UCSD-AML1 (cell line): ENCODE measurements at regions not wholly inside any gene's neighbourhood (a gene's known extent, or its start where the extent isn't known, plus 50 kb on each side); places are given as distances from the start of the nearest gene placed in this dataset.

Experiments
- DNase-seq: peaks from one replicate; lab custom pipeline; 2025; ENCODE audit not compliant: unreplicated experiment; lab: John Stamatoyannopoulos, UW

DNA sequence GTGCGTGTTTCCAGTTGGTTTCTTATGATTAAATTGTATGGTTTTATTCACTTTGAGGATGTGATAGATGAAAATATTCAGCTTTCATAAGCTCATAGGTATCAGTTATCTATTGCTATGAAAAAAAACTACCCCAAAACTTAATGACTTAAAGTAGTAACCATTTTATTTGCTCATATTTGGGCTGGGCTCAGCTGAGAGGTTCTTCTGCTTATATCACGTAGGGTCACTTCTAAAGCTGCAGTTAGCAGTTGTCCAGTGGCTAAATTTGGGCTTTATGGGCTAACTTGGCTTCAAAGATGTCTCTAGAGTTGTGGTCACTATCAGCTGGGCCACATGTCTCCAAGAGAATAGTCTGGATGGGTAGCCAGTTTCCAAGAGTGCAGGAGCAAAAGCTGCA is 206.4 kb upstream of the LYPLAL1 start:
- no peak for DNase-seq

DNA sequence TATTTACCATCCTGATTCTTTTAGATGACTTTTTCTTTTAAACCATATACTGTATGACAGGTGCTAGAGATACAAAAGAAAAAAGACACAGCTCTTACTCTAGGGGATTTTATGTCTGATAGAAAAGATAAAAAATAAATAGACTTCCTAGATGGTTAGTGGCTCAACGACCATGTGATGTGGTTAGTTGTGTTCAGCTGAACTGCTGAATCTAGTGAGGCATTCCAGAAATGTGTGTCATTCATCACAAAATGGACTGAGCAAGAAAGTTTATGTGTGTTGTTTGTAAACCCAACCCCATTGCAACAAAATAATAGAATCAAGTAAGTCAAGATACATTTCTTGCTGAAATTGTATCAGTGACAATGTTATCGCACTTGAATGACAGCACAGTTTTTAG is 205.8 kb upstream of the LYPLAL1 start:
- DNase-seq = no peak

DNA sequence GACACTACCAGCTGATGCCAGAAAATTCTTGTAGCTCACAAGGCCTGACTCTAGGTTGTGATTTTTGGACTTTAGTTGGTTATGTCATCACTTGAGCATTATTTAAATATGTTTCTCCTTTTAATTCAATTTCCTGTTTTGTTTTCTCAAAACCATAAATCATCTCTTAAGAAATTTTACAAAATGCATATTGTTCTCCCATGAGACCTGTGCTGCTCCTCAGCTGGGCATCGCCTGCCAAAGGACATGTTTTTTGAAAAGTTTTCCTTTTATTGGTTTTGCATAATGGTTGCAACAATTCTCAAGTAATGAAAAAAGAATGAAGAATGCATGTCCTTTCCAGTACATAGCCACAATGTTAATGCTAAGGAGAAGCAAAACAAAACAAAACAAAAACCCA is 204.7 kb upstream of the LYPLAL1 start:
- no peak for DNase-seq

DNA sequence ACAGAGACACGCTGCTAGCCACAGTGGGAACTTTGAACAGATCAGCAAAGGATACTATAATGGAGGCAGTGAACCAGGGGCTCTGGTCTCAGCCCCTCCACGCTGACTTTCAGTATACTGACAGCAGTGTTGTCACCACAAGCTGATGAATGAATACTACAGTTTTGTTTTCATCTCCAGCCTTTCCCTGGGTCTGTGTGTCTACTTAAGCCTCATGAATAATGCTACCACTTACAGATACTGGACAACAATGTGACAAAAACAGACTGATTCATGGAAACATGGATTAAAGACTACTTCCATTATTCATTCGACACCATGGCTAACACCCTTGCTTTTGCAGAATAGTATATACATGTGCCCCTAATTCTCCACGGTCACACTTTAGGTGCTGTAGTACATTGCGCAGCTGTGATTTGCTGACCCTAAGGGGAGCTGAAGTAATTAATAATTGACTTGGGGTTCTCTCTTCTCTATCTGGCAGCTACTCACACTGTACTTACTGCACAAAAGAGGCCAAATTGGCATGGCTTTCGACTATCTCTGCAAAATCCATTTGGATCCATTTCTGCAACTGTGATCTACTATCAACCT is 203.2 kb upstream of the LYPLAL1 start:
- no peak for DNase-seq

DNA sequence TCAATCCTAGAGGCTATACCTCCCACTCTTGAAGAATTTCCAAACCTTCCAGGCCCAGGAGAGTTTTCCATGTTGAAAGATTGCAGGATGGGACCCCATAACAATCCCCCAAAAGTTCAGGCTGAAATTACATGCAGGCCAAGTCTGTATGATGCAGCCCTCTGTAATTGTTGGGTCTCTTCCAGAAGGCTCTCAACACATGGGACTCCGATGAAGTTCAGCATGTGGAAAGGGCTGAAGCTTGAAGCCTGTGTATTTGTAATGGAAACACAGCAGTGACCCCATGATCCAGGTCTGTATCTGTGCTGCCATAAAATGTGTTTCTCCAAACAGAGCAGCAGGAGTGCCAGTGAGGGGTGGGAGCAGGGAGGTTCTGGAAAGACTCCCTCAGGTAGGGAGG is 202.5 kb upstream of the LYPLAL1 start:
- DNase-seq = no peak

DNA sequence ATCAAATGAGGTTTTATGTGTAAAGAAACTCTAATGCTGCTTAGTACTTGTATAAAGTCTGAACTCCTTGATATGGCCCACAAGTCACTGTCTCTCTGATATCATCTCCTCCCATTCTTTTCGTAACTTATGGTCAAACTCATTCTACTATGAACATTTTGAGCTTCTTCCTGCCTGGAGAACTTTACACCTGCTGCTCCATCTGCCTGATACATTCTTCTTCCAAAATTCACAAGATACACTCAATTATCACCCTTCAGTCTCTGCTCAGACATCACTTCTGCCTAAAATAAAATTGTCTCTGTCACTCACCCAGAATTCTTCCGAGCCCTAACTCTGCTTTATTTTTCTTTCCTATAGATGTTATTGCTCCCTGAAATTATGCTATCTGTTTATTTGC is 192.8 kb upstream of the LYPLAL1 start:
- no peak for DNase-seq

DNA sequence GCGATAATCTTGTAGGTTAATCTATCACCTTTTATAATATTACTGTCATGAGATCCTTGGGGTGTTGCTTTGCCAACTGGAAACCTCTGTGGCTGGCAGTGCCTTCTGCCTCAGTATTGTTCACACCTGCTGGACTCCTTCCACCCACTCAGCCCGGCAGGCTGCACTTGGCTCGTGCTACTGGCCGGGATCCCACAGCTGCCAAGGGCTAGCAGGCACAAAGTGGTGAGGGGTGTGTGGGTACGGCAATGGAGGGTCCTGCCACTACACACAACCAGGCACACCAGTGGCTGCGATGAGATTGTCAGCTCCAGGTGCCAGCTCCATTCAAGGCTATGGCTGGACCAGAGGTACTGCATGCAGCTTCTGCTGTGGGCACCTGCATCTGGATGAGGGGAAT is 191.2 kb upstream of the LYPLAL1 start:
- DNase-seq = no peak

DNA sequence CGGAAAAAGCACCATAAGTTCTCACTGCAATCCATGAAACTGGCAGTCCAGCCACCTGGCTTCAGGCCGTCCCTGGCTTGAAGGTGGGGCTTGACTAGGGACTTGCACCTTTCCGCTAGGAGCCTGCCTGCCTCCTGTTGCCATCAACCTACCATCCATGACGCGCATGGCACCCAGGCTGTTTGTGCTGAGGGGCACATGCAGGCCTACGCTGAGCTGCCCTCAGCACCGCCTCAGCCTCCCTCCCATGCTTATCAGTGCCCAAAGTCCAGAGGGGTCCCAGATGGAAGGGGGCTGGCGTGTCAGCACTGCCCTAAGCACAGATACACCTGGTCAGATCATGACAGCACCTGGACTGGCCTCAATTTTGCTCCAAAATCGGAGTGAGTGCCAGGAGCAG is 190.2 kb upstream of the LYPLAL1 start:
- no peak for DNase-seq

DNA sequence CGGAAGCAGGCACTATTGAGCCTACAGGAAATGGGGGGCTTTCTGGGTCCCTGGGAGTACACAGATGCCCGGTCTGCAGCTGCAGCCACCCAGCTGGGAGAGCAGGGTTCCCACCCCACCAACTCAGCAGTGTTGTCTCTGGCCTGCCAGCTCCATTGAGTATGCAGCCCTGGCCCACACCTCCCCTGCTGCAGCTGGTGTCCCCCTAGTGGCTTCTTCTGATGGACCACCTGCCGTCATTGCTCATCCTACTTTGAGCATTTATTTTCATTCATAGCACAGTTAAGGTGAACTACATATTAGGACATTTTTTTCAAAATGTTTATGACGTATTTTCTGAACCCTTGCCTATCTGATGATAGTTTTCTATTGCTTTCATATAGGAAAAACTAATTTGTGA is 189.8 kb upstream of the LYPLAL1 start:
- no peak for DNase-seq

DNA sequence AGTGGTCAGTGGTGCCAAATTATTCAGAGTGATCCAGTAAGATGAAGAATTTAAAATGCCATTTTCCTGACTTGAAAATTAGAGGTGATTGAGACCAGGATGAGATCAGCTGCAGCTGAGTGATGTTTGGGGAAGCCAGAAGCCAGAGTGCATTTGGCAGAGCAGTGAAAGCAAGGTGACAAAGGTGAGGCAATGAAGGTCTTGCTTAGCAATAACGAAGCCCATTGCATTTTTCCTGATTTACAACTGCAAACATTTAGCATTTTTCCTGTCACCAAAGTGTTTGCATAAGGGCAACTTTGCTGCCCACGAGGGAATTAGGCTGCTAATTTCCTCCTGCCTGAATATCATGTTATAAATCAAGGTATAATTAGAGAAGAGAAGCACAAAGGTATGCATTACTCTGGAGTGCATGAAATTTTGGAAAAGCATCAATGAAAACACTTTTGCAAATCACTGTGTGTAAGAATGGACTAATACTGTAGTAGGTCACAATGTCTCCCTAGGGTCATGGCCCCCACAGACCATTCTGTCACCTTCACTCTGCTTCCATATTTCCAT is 188.2 kb upstream of the LYPLAL1 start:
- DNase-seq = no peak

DNA sequence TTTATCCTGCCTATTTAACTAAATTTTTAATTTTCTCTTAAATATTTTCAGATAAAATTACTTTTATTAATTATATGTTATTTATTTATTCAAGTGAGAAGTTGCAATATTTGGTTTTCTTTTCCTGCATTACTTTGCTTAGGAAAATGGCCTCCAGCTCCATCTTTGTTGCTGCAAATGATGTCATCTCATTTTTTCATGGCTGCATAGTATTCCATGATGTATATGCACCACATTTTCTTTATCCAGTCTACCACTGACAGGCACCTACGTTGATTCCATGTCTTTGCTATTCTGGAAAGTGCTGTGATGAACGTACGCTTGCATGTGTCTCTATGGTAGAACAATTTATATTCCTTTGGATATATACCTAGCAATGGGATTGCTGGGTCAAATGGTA is 186.9 kb upstream of the LYPLAL1 start:
- DNase-seq = no peak

DNA sequence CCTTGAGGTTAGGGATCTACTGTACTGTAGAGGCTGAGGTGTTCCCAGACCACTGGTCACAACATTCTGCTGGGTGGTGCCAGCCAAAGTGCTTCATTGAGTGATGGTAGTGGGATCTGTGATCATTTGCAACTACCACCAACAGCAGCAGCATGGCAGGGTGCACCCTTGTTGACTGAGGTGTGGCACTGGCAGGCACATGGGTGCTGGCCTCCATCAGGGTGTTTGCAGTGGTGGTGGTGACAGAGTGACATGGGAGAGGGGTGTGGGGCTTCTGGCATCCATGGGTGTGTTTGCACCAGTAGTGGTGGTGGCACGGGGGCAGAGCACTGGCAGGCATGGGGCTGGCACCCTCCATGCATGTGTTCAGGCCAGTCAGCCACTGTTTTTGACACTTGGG is 183.7 kb upstream of the LYPLAL1 start:
- no peak for DNase-seq

DNA sequence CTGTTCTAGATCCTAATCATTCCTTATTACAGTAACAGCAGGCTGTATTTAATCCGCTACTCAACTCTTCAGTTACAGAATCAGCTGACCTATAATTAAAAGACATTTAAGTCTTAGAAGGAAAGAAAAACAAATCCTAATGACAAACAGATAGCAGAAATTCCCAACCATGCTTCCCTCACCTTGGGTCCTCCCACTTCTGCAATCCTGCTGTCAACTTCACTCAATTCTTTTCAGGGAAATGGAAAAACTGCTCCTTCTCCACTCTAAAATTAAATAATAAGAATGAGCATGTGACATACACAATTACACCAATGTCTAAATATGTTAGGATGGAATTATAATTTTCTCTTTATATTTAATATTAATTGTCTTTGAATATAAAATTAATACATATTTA is 182.6 kb upstream of the LYPLAL1 start:
- no peak for DNase-seq

DNA sequence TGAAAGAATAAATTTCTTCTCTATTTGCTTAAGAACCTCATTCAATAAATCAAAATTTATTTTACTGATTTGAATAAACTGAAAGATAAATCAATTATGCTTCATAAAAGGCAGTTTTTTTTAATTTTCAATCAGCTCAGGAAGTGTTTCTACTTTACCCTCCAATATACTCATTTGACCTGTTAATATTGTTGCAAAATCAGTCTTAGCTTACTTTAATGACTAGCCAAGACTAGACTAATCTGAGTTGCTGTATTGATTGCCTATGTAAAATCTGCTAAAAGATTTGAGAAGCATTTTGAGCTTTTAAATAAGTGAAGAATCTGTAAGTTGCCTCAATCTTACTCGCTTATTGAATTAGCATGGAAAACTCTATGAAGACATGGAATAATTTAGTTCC is 179.1 kb upstream of the LYPLAL1 start:
- DNase-seq = no peak

DNA sequence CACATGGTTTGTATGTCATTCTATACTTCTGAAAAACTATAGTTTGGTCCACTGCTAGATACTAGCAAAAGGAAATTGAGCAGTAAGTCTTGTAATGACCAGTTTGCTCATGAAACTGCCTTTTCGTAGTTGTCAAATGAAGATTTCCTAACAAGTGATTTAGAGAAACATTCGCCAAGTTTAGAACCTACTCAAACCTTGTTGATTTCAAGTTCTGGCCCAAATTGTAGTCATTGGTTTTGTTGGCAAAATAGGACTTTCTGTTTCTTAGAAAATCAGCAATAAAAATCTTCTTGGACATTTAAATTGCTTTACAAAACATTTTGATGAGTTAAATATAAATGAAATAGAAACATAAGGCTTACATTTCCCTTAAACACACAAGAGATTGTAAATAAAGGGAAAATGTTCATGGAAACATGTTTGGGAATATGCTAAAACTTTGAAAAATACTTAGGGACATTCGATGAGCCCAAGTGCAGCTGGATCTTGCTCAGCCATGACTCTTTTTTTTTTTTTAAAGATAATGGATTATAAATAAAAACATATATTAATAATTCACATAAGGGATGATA is 178.5 kb upstream of the LYPLAL1 start:
- no peak for DNase-seq

DNA sequence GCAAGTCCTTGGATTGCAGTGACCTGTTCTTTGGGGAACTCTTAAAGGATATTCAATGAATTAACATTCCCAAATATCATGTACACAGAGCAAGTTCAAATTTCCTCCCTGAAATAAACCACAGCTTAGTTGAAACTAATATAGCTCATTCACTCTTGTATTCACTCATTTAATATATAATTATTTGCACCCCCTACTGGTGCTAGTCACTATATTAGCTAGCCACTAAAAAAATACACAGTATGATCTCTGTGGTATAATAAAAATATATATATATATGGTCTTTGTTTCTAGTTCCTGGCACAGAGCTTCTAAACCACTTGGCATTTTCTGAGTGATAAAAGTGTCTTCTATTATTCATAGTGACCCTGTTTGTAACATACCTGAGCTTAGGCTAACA is 177.3 kb upstream of the LYPLAL1 start:
- no peak for DNase-seq

DNA sequence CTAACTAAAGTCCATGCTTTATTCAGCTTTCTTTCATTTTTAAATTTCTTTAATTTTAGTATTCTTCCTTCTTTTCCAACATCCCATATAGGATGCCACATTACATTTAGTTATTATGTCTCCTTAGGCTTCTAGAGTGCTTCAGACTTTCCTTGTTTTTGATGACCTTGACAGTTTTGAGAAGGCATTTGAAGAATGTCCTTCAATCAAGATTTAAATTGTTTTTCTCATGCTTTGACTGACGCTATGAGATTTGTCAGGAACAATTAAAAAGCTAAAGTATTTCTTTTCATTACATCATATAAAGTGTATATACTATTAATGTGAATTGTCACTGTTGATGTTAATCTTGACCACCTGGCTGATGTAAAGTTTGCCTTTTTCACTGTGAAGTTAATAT is 173.7 kb upstream of the LYPLAL1 start:
- no peak for DNase-seq

DNA sequence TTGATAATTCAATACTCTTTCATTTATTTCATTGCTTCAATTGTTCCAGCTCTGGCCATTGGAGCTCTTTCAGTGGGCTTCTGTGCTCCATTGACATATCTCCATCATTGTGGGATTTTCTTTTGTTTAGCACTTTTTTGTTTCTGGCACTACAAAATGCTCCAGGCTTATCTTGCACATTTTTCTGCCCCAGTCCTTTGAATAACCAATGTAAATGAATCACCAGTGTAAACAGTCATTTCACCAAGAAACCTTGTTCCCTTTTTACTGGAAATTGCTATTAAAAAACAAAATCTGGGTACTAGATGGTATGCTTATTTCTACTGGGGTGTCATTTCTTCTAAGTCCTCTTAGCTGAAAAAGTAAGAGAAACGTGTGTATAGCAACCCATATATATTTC is 173.0 kb upstream of the LYPLAL1 start:
- DNase-seq = no peak

DNA sequence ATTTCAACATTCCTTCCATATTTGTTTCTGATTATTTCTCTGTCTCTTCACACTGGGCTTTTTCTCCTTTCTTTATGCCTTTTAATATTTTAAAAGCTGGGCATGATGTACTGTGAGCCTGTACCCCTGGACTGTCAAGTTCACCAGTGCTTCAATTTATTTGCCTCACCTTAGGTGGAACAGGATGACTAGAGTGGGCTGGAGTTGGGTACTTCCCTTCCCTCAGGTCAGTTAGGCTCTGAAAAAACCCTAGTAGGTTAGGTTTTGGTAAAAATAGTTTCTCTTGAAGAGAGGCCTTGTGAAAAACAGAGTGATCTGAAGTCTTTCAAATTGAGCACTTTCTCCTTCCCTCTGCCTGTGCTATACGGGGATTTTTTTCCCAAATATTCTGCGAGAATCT is 163.0 kb upstream of the LYPLAL1 start:
- no peak for DNase-seq

DNA sequence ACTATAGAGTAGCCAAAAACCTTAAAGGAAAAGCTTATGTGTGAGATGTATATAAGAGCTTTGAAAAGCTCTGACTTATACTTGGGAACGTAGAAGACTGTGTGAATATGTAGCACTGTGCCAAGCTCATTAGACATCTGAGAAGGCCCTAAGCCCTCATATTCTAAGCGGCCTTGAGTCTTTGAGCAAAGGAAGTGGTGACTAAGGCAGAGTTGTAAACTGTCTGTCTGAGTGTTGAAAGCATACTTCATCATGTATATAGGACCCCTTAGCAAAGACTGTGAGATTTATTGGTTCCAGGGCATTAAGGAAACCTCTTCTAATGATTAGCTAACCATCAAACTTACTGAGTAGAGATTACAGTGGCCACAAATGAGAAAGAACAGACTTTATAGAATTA is 153.3 kb upstream of the LYPLAL1 start:
- no peak for DNase-seq

DNA sequence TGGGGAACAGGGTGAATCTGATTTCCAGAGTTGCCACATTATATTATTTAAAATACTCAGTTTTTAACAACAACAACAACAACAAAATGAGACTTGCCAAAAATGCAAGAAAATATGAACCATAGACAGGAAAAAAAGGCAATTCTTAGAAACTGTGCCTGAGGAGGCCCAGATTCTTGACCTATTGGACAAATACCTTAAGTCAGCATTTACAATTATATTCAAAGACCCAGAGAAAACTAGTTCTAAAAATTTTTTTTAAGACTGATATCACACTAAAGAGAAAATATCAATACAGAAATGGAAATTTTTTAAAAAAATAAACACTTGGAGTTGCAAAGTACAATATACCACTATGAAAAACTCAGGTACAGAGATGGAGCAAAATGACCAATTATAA is 152.8 kb upstream of the LYPLAL1 start:
- DNase-seq = no peak

DNA sequence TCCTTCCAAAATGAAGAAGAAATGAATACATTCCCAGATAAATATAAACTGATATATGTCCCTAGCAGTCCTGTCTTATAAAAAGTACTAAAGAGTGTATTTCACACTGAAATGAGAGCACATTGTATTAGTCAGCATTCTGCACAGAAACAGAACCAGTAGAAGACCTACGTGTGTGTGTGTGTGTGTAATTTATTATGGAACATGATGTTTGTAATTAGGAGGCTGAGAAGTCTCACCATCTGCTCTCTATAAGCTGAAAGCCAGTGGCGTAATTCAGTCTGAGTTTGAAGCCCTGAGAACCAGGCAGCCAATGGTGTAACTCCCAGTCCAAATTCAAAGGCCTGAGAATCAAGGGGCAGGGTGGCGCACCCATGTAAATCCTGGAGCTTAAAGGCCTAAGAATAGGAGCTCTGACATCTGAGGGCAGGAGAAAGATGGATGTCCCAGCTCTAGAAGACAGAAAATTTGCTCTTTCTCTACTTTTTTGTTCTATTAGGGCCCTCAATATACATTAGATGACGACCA is 146.5 kb upstream of the LYPLAL1 start:
- no peak for DNase-seq

DNA sequence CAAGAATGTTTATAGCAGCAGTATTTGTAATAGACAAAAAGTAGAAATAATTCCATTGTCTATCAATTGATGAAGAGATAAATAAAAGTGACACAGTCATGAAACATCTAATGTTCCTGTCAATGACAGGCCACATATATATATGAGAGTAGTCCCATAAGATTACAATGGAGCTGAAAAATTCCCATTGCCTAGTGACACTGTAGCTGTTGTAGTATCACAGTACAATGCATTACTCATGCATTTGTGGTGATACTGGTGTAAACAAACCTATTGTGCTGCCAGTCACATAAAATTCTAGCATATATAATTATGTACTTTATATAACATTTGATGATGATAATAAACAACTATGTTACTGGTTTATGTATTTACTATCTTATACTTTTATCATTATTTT is 141.9 kb upstream of the LYPLAL1 start:
- no peak for DNase-seq
